ENCODE measurements at regions not wholly inside any gene's neighbourhood (a gene's known extent, or its start where the extent isn't known, plus 50 kb on each side); places are given as distances from the start of the nearest gene placed in this dataset.

GRCh38 chr13:111975539-111976473 is 91.1 kb upstream of the SOX1 start:
- Histone ChIP-seq H3K27ac (no peak overlapping the region), H3K4me3 (no peak overlapping the region), H3K27me3 (replicated peaks) (no peaks in the 10 kb centered on the region), H3K4me1 (replicated peaks) (peaks cover 38% of the 10 kb centered on the region), H3K36me3 (no peaks in the 10 kb centered on the region), H3K9me3 (replicated peaks) (peaks cover 12% of the 10 kb centered on the region)
- DNase-seq (ENCODE audit: low read depth in 1 of 2, low spot score in 2 of 2) = peak in 1 of 2 experiments; percentile 67

- H3K27me3 ChIP-seq (replicated peaks) = no peaks in the 10 kb centered on the region
- DNase-seq (ENCODE audit: low read depth in 1 of 2, low spot score in 2 of 2) = peak in 1 of 2 experiments; percentile 58
- H3K4me3 ChIP-seq = no peak overlapping the region
- no peaks in the 10 kb centered on the region for H3K36me3 ChIP-seq
- H3K9me3 ChIP-seq (replicated peaks) = peaks cover 12% of the 10 kb centered on the region
- H3K4me1 ChIP-seq (replicated peaks) = peaks cover 38% of the 10 kb centered on the region
- H3K27ac ChIP-seq = no peak overlapping the region
Observed at GRCh38 chr13:111976474-111977178, 90.3 kb upstream of the SOX1 start.

- peaks cover 12% of the 10 kb centered on the region for H3K9me3 ChIP-seq (replicated peaks)
- no peaks in the 10 kb centered on the region for H3K27me3 ChIP-seq (replicated peaks)
- H3K4me1 ChIP-seq (replicated peaks) = peaks cover 38% of the 10 kb centered on the region
- H3K27ac ChIP-seq = no peak overlapping the region
- H3K36me3 ChIP-seq = no peaks in the 10 kb centered on the region
- DNase-seq (ENCODE audit: low read depth in 1 of 2, low spot score in 2 of 2) = peak in 1 of 2 experiments; percentile 52
- H3K4me3 ChIP-seq = no peak overlapping the region
Observed at GRCh38 chr13:111977179-111977506, 89.8 kb upstream of the SOX1 start.

GRCh38 chr13:111978546-111978945 is 88.4 kb upstream of the SOX1 start:
- Histone ChIP-seq H3K4me3 (no peak overlapping the region), H3K4me1 (replicated peaks) (peaks cover 25% of the 10 kb centered on the region), H3K36me3 (no peaks in the 10 kb centered on the region), H3K27ac (no peak overlapping the region), H3K9me3 (replicated peaks) (peaks cover 12% of the 10 kb centered on the region), H3K27me3 (replicated peaks) (no peaks in the 10 kb centered on the region)
- DNase-seq (ENCODE audit: low read depth in 1 of 2, low spot score in 2 of 2) = no peak

GRCh38 chr13:111980146-111980929 is 86.6 kb upstream of the SOX1 start:
- peaks cover 3% of the 10 kb centered on the region for H3K9me3 ChIP-seq (replicated peaks)
- H3K4me1 ChIP-seq (replicated peaks) = peaks cover 14% of the 10 kb centered on the region
- no peak overlapping the region for H3K4me3 ChIP-seq

GRCh38 chr13:111981006-111981405 is 85.9 kb upstream of the SOX1 start:
- DNase-seq (ENCODE audit: low read depth in 1 of 2, low spot score in 2 of 2) = peak in 1 of 2 experiments; percentile 60
- no peak overlapping the region for H3K4me3 ChIP-seq
- H3K9me3 ChIP-seq (replicated peaks) = no peaks in the 10 kb centered on the region
- no peaks in the 10 kb centered on the region for H3K36me3 ChIP-seq
- peaks cover 14% of the 10 kb centered on the region for H3K4me1 ChIP-seq (replicated peaks)
- no peaks in the 10 kb centered on the region for H3K27me3 ChIP-seq (replicated peaks)
- H3K27ac ChIP-seq = no peak overlapping the region

More at GRCh38 chr13:111980146-111980929, 86.6 kb upstream of the SOX1 start:
- H3K27ac ChIP-seq = no peak overlapping the region
- peak in 1 of 2 experiments; percentile 57 for DNase-seq (ENCODE audit: low read depth in 1 of 2, low spot score in 2 of 2)
- H3K36me3 ChIP-seq = no peaks in the 10 kb centered on the region
- H3K27me3 ChIP-seq (replicated peaks) = no peaks in the 10 kb centered on the region

- H3K4me3 ChIP-seq = no peak overlapping the region
- peak; percentile 84 to 90 for DNase-seq (ENCODE audit: low read depth in 1 of 2, low spot score in 2 of 2)
- H3K9me3 ChIP-seq (replicated peaks) = no peaks in the 10 kb centered on the region
- H3K27me3 ChIP-seq (replicated peaks) = no peaks in the 10 kb centered on the region
- H3K27ac ChIP-seq = no peak overlapping the region
- H3K4me1 ChIP-seq (replicated peaks) = peaks cover 14% of the 10 kb centered on the region
- H3K36me3 ChIP-seq = no peaks in the 10 kb centered on the region
Observed at GRCh38 chr13:111981446-111982165, 85.3 kb upstream of the SOX1 start.

- Histone ChIP-seq H3K9me3 (replicated peaks) (peaks cover 1% of the 10 kb centered on the region; the same call in 1 of the 2 replicates), H3K4me3 (no peak overlapping the region), H3K36me3 (no peaks in the 10 kb centered on the region), H3K27ac (no peak overlapping the region), H3K27me3 (replicated peaks) (no peaks in the 10 kb centered on the region), H3K4me1 (replicated peaks) (peaks cover 14% of the 10 kb centered on the region)
- DNase-seq (ENCODE audit: low read depth in 1 of 2, low spot score in 2 of 2) = no peak
Observed at GRCh38 chr13:111984349-111984748, 82.6 kb upstream of the SOX1 start.

- no peak overlapping the region for H3K27ac ChIP-seq
- H3K4me1 ChIP-seq (replicated peaks) = no peaks in the 10 kb centered on the region
- H3K27me3 ChIP-seq (replicated peaks) = no peaks in the 10 kb centered on the region
- H3K36me3 ChIP-seq = no peaks in the 10 kb centered on the region
- no peak overlapping the region for H3K4me3 ChIP-seq
- peaks cover 24% of the 10 kb centered on the region for H3K9me3 ChIP-seq (replicated peaks)
- no peak for DNase-seq (ENCODE audit: low read depth in 1 of 2, low spot score in 2 of 2)
Observed at GRCh38 chr13:111990362-111990761, 76.6 kb upstream of the SOX1 start.

GRCh38 chr13:111992911-111993310 is 74.0 kb upstream of the SOX1 start:
- Histone ChIP-seq H3K27me3 (replicated peaks) (peaks cover 9% of the 10 kb centered on the region; the same call in 1 of the 2 replicates), H3K4me1 (replicated peaks) (no peaks in the 10 kb centered on the region), H3K27ac (no peak overlapping the region), H3K9me3 (replicated peaks) (peaks cover 24% of the 10 kb centered on the region), H3K4me3 (no peak overlapping the region), H3K36me3 (no peaks in the 10 kb centered on the region)
- no peak for DNase-seq (ENCODE audit: low read depth in 1 of 2, low spot score in 2 of 2)

GRCh38 chr13:111993691-111994090 is 73.3 kb upstream of the SOX1 start:
- no peaks in the 10 kb centered on the region for H3K36me3 ChIP-seq
- peak in 1 of 2 experiments; percentile 24 for DNase-seq (ENCODE audit: low read depth in 1 of 2, low spot score in 2 of 2)
- H3K27ac ChIP-seq = no peak overlapping the region
- no peak overlapping the region for H3K4me3 ChIP-seq
- no peaks in the 10 kb centered on the region for H3K4me1 ChIP-seq (replicated peaks)
- peaks cover 10% of the 10 kb centered on the region for H3K27me3 ChIP-seq (replicated peaks)
- peaks cover 24% of the 10 kb centered on the region for H3K9me3 ChIP-seq (replicated peaks)

GRCh38 chr13:111994578-111994977 is 72.4 kb upstream of the SOX1 start:
- Histone ChIP-seq H3K9me3 (replicated peaks) (peaks cover 21% of the 10 kb centered on the region), H3K27me3 (replicated peaks) (peaks cover 19% of the 10 kb centered on the region), H3K4me3 (no peak overlapping the region), H3K27ac (no peak overlapping the region), H3K36me3 (no peaks in the 10 kb centered on the region), H3K4me1 (replicated peaks) (no peaks in the 10 kb centered on the region)
- DNase-seq (ENCODE audit: low read depth in 1 of 2, low spot score in 2 of 2) = peak in 1 of 2 experiments; percentile 52

- no peaks in the 10 kb centered on the region; the same call in none of the 2 replicates for H3K9me3 ChIP-seq (replicated peaks)
- no peak for DNase-seq (ENCODE audit: low read depth in 1 of 2, low spot score in 2 of 2)
- no peak overlapping the region for H3K27ac ChIP-seq
- H3K4me3 ChIP-seq = no peak overlapping the region
- peaks cover 67% of the 10 kb centered on the region for H3K27me3 ChIP-seq (replicated peaks)
- no peaks in the 10 kb centered on the region for H3K4me1 ChIP-seq (replicated peaks)
- H3K36me3 ChIP-seq = no peaks in the 10 kb centered on the region
Observed at GRCh38 chr13:111999352-111999751, 67.6 kb upstream of the SOX1 start.

Measured in SJSA1 (cell line).